ENCODE measurements at regions not wholly inside any gene's neighbourhood (a gene's known extent, or its start where the extent isn't known, plus 50 kb on each side); places are given as distances from the start of the nearest gene placed in this dataset.

- DNase-seq (ENCODE audit: insufficient read length, low spot score), result no peak
- FAIRE-seq, result no peak
- no peak for TF ChIP-seq POLR2A (IDR thresholded peaks at IDR 0.05; ENCODE audit: low read depth, low read length)
Observed at GRCh38 chr5:145493435-145493834, 341.7 kb downstream of the PRELID2 start.

- TF ChIP-seq POLR2A (IDR thresholded peaks at IDR 0.05; ENCODE audit: low read depth, low read length), result no peak
- DNase-seq (ENCODE audit: insufficient read length, low spot score) (no peak), FAIRE-seq (no peak)
Observed at GRCh38 chr5:145489516-145489915, 345.6 kb downstream of the PRELID2 start.

GRCh38 chr5:145484158-145484557, 351.0 kb downstream of the PRELID2 start:
- peak; percentile 95 for FAIRE-seq
- DNase-seq (ENCODE audit: insufficient read length, low spot score), result peak; percentile 22
- TF ChIP-seq POLR2A (IDR thresholded peaks at IDR 0.05; ENCODE audit: low read depth, low read length), result no peak

- no peak for DNase-seq (ENCODE audit: insufficient read length, low spot score)
- no peak for TF ChIP-seq POLR2A (IDR thresholded peaks at IDR 0.05; ENCODE audit: low read depth, low read length)
- FAIRE-seq, result peak; percentile 48
Observed at GRCh38 chr5:145483212-145483611, 351.9 kb downstream of the PRELID2 start.

GRCh38 chr5:145479857-145480256, 355.3 kb downstream of the PRELID2 start:
- DNase-seq (ENCODE audit: insufficient read length, low spot score) (no peak), FAIRE-seq (no peak)
- no peak for TF ChIP-seq POLR2A (IDR thresholded peaks at IDR 0.05; ENCODE audit: low read depth, low read length)

- DNase-seq (ENCODE audit: insufficient read length, low spot score), result no peak
- peak; percentile 27 for FAIRE-seq
- no peak for TF ChIP-seq POLR2A (IDR thresholded peaks at IDR 0.05; ENCODE audit: low read depth, low read length)
Observed at GRCh38 chr5:145479271-145479670, 355.9 kb downstream of the PRELID2 start.

GRCh38 chr5:145478651-145479050, 356.5 kb downstream of the PRELID2 start:
- TF ChIP-seq POLR2A (IDR thresholded peaks at IDR 0.05; ENCODE audit: low read depth, low read length), result no peak
- FAIRE-seq (no peak), DNase-seq (ENCODE audit: insufficient read length, low spot score) (no peak)

GRCh38 chr5:145473042-145473642, 362.0 kb downstream of the PRELID2 start:
- FAIRE-seq (no peak), DNase-seq (ENCODE audit: insufficient read length, low spot score) (no peak)
- TF ChIP-seq POLR2A (IDR thresholded peaks at IDR 0.05; ENCODE audit: low read depth, low read length), result no peak

GRCh38 chr5:145471831-145472612, 363.1 kb downstream of the PRELID2 start:
- no peak for DNase-seq (ENCODE audit: insufficient read length, low spot score)
- peak; percentile 6 for FAIRE-seq

GRCh38 chr5:145471026-145471425, 364.1 kb downstream of the PRELID2 start:
- no peak for TF ChIP-seq POLR2A (IDR thresholded peaks at IDR 0.05; ENCODE audit: low read depth, low read length)
- no peak for FAIRE-seq
- no peak for DNase-seq (ENCODE audit: insufficient read length, low spot score)

More at GRCh38 chr5:145471831-145472612, 363.1 kb downstream of the PRELID2 start:
- no peak for TF ChIP-seq POLR2A (IDR thresholded peaks at IDR 0.05; ENCODE audit: low read depth, low read length)

- no peak for TF ChIP-seq POLR2A (IDR thresholded peaks at IDR 0.05; ENCODE audit: low read depth, low read length)
- DNase-seq (ENCODE audit: insufficient read length, low spot score), result no peak
- no peak for FAIRE-seq
Observed at GRCh38 chr5:145470396-145470979, 364.7 kb downstream of the PRELID2 start.

GRCh38 chr5:145467446-145467845, 367.7 kb downstream of the PRELID2 start:
- FAIRE-seq (no peak), DNase-seq (ENCODE audit: insufficient read length, low spot score) (no peak)
- TF ChIP-seq POLR2A (IDR thresholded peaks at IDR 0.05; ENCODE audit: low read depth, low read length), result no peak

- TF ChIP-seq POLR2A (IDR thresholded peaks at IDR 0.05; ENCODE audit: low read depth, low read length), result no peak
- no peak for FAIRE-seq
- DNase-seq (ENCODE audit: insufficient read length, low spot score), result no peak
Observed at GRCh38 chr5:145466533-145466932, 368.6 kb downstream of the PRELID2 start.

- no peak for TF ChIP-seq POLR2A (IDR thresholded peaks at IDR 0.05; ENCODE audit: low read depth, low read length)
- FAIRE-seq (no peak), DNase-seq (ENCODE audit: insufficient read length, low spot score) (no peak)
Observed at GRCh38 chr5:145465474-145466263, 369.5 kb downstream of the PRELID2 start.

Data from H54 (cell line).